ENCODE measurements at regions not wholly inside any gene's neighbourhood (a gene's known extent, or its start where the extent isn't known, plus 50 kb on each side); places are given as distances from the start of the nearest gene placed in this dataset.

DNA sequence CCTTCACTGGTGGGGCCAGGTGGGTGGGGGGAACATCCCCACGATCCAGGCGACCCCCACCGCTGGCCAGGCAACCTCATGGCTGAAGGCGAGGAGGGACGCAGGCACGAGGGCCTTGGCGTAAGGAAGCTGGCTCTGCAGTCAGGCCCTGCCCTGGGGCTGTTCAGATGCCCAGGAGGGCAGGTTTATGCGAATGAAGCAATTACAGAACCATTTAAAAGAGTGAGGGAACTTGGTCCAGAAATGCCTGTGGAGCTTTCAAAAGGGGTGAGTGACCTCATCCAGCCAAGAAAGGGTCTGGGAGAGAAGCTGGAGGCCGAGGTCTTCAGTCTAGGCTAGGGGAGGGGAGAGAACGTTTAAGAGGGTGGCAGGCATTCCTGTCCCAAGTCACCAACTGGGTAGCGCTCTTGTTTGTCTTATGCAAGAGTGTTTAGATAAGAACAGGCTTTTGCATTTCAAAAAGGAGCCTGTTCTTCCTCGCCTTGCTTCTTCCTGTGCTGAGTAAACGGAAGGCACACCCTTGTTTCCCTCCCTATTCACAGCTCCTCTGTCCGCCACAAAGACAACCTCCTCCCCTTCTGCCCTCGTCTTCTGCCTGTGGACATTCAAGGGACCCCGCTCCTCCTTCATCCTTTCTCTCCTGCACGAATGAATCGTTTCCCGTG is 183.5 kb upstream of the SDK2 start:
- H3K27me3 Mint-ChIP-seq = peaks cover 0 to 9% (median 0%) of the 10 kb centered on the region in 5 donors
- H3K4me1 Mint-ChIP-seq = peaks cover 6 to 98% (median 83%) of the 10 kb centered on the region in 7 donors
- peak; percentile 67 for ATAC-seq

DNA sequence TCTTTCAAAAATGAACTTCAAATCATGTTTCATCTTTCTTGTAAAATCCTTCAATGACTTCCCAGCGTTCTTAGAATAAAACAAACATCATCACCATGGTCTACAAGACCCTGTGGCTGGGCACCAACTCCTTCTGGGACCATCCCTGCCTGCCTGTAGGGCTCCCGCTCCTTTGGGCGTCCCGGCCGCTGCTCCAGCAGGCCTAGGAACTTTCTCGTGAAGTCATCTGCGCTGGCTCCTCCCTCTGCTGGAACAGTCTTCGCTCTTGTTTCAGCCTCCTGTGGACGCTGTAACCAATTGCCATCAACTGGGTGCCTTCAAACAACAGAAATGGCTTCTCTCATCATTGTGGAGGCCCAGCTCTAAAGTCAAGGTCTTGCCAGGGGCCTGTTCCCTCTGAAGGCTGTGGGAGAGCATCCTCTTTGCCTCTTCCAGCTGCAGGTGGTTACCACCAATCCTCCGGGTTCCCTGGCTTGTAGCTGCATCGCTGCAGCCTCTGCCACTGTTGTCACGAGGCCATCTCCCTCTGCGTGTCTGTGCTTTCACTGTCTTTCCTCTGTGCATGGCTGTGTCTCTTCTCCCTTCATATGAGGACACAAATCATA is 185.5 kb upstream of the SDK2 start:
- Mint-ChIP-seq H3K4me3 (peak overlapping the region in 7 of 10 donors; percentile 1 to 89 (median 67)), H3K27me3 (peaks cover 0 to 4% (median 2%) of the 10 kb centered on the region in 5 donors), H3K4me1 (peaks cover 6 to 88% (median 75%) of the 10 kb centered on the region in 7 donors), H3K9me3 (peaks cover 0 to 3% (median 0%) of the 10 kb centered on the region in 11 donors), H3K36me3 (peaks cover 0 to 5% (median 0%) of the 10 kb centered on the region in 5 donors), H3K27ac (peak overlapping the region in 7 of 9 donors; percentile 80 to 100 (median 95))
- Histone ChIP-seq H3K4me1 (ENCODE audit: control insufficient read depth in 2 of 2, insufficient read depth in 2 of 2, low read length in 2 of 2) (peaks cover 19 to 68% of the 10 kb centered on the region in 2 donors), H3K9me3 (ENCODE audit: control insufficient read depth in 2 of 3, low read length in 3 of 3) (no peaks in the 10 kb centered on the region), H3K4me3 (ENCODE audit: low read length) (no peak overlapping the region), H3K27ac (ENCODE audit: low read depth, low read length) (no peak overlapping the region), H3K27me3 (ENCODE audit: control insufficient read depth in 2 of 2, insufficient read depth in 2 of 2, low read length in 2 of 2) (no peaks in the 10 kb centered on the region), H3K36me3 (ENCODE audit: control insufficient read depth in 2 of 3, insufficient read depth in 3 of 3, low read length in 3 of 3) (no peaks in the 10 kb centered on the region)
- intact Hi-C loops (cut with micrococcal nuclease) = loop anchor here in 1 of 2 donors (2.0 to 10.0 kb wide), 3 partner anchors 55 to 237 kb away; no protein-coding TSS in a partner anchor
- CTCF ChIA-PET = no interaction called here
- ATAC-seq (no peak), DNase-seq (no peak)
- POLR2A ChIA-PET = interaction anchor here (2.0 to 7.5 kb wide), 2 partner anchors 10 to 108 kb away, joined by 7 to 80 read pairs; no protein-coding TSS in a partner anchor

More for the DNA sequence above, 183.5 kb upstream of the SDK2 start:
- H3K27ac ChIP-seq (ENCODE audit: low read depth, low read length) = peak overlapping the region; percentile 73
- peak in 6 of 9 donors; percentile 41 to 66 (median 54) for DNase-seq
- H3K36me3 Mint-ChIP-seq = peaks cover 0 to 5% (median 0%) of the 10 kb centered on the region in 5 donors
- CTCF ChIA-PET = interaction anchor here (0.5 to 1.9 kb wide), 5 partner anchors 13 to 107 kb away, joined by 3 to 7 read pairs (median 3); no protein-coding TSS in a partner anchor
- no peak overlapping the region for H3K4me3 ChIP-seq (ENCODE audit: low read length)
- H3K36me3 ChIP-seq (ENCODE audit: control insufficient read depth in 2 of 3, insufficient read depth in 3 of 3, low read length in 3 of 3) = no peaks in the 10 kb centered on the region
- H3K4me3 Mint-ChIP-seq = peak overlapping the region; percentile 2 to 89 (median 74)
- peaks cover 19 to 73% of the 10 kb centered on the region in 2 donors for H3K4me1 ChIP-seq (ENCODE audit: control insufficient read depth in 2 of 2, insufficient read depth in 2 of 2, low read length in 2 of 2)
- no peaks in the 10 kb centered on the region for H3K9me3 ChIP-seq (ENCODE audit: control insufficient read depth in 2 of 3, low read length in 3 of 3)
- intact Hi-C loops (cut with micrococcal nuclease) = loop anchor here in 1 of 2 donors (2.0 to 10.0 kb wide), 3 partner anchors 53 to 235 kb away; no protein-coding TSS in a partner anchor
- H3K27me3 ChIP-seq (ENCODE audit: control insufficient read depth in 2 of 2, insufficient read depth in 2 of 2, low read length in 2 of 2) = no peaks in the 10 kb centered on the region
- peaks cover 0 to 3% (median 0%) of the 10 kb centered on the region in 11 donors for H3K9me3 Mint-ChIP-seq
- peak overlapping the region; percentile 72 to 100 (median 91) for H3K27ac Mint-ChIP-seq
- POLR2A ChIA-PET = interaction anchor here (0.6 to 7.5 kb wide), 14 partner anchors 9 to 177 kb away, joined by 3 to 80 read pairs (median 3); no protein-coding TSS in a partner anchor

DNA sequence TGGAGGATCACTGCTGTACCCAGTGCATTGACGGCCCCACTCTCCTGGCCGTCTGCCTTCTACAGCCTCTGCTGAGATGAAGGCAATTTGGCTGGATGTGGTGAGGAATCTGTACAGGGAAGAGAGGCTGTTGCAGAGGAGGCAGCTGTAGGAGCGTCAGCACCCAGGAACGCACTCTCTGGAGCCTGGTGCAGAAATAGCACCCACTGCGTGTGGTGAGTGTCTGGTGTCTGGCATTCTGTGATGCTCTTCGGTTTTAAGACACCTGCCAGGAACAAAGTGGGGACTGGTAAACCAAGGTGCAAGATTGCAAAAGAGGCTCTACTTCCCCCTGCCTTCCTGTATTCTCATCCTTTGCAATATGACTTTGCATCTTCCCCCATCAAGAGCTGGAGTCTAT is 187.5 kb upstream of the SDK2 start:
- POLR2A ChIA-PET = interaction anchor here (0.8 to 7.5 kb wide), 2 partner anchors 9 to 110 kb away, joined by 3 to 80 read pairs; no protein-coding TSS in a partner anchor
- Histone ChIP-seq H3K27me3 (ENCODE audit: control insufficient read depth in 2 of 2, insufficient read depth in 2 of 2, low read length in 2 of 2) (no peaks in the 10 kb centered on the region), H3K36me3 (ENCODE audit: control insufficient read depth in 2 of 3, insufficient read depth in 3 of 3, low read length in 3 of 3) (no peaks in the 10 kb centered on the region), H3K4me1 (ENCODE audit: control insufficient read depth in 2 of 2, insufficient read depth in 2 of 2, low read length in 2 of 2) (peaks cover 18 to 59% of the 10 kb centered on the region in 2 donors), H3K4me3 (ENCODE audit: low read length) (no peak overlapping the region), H3K9me3 (ENCODE audit: control insufficient read depth in 2 of 3, low read length in 3 of 3) (peaks cover 0 to 4% (median 0%) of the 10 kb centered on the region in 3 experiments), H3K27ac (ENCODE audit: low read depth, low read length) (no peak overlapping the region)
- ATAC-seq (peak; percentile 19), DNase-seq (no peak)
- intact Hi-C loops (cut with micrococcal nuclease) = no loop called here
- Mint-ChIP-seq H3K36me3 (peaks cover 0 to 5% (median 0%) of the 10 kb centered on the region in 5 donors), H3K4me3 (peak overlapping the region in 4 of 10 donors; percentile 19 to 89 (median 59)), H3K4me1 (peaks cover 9 to 86% (median 81%) of the 10 kb centered on the region in 7 donors), H3K27ac (peak overlapping the region in 5 of 9 donors; percentile 33 to 100 (median 58)), H3K9me3 (peaks cover 0 to 11% (median 2%) of the 10 kb centered on the region in 11 donors), H3K27me3 (peaks cover 0 to 4% (median 0%) of the 10 kb centered on the region in 5 donors)
- CTCF ChIA-PET = interaction anchor here (0.8 to 0.9 kb wide), 2 partner anchors 10 to 122 kb away, joined by 3 read pairs; no protein-coding TSS in a partner anchor

DNA sequence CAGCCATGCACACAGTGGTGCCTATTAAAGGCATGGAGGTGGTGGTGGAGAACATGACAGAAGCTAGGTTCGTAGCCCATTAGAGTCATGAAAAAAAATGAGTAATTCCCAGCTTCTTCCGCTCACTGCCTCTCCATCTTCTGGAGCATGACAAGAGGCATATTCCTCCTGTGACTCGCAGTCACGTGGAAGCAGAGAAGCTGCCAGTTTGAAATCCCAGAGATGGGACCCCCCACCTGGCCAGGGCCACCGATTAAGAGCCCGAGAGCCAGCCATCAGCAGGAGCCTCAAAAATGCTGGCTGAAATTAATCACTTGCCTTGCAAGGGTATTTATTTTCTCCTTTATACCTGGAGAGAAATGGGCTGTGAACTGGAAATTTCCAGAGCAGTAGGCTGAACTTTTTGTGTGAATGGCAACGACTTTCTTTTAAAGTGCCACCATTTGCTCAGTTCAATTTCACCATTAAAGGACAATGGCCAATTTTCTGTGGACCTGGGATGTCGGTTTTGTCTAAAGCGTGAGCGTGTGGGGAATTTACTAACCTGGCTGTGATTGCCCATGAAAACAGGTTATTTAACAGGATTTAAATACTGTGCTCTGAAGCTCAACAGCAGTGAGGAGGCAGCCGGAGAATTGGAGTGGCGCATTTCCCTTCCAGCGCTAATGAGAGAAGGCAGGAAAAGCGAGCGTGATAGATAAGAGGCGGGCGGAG is 189.7 kb upstream of the SDK2 start:
- Mint-ChIP-seq H3K4me3 (peak overlapping the region in 3 of 10 donors; percentile 12 to 62 (median 29)), H3K27ac (peak overlapping the region in 5 of 9 donors; percentile 18 to 90 (median 56)), H3K27me3 (peaks cover 0 to 4% (median 0%) of the 10 kb centered on the region in 5 donors), H3K36me3 (peaks cover 0 to 5% (median 0%) of the 10 kb centered on the region in 5 donors), H3K9me3 (peaks cover 0 to 19% (median 5%) of the 10 kb centered on the region in 11 donors), H3K4me1 (peaks cover 3 to 66% (median 61%) of the 10 kb centered on the region in 7 donors)
- ChIA-PET POLR2A (interaction anchor here (1.0 to 1.8 kb wide), 5 partner anchors 9 to 243 kb away, joined by 3 to 7 read pairs (median 3); no protein-coding TSS in a partner anchor), CTCF (no interaction called here)
- Histone ChIP-seq H3K27me3 (ENCODE audit: control insufficient read depth in 2 of 2, insufficient read depth in 2 of 2, low read length in 2 of 2) (no peaks in the 10 kb centered on the region), H3K36me3 (ENCODE audit: control insufficient read depth in 2 of 3, insufficient read depth in 3 of 3, low read length in 3 of 3) (no peaks in the 10 kb centered on the region), H3K9me3 (ENCODE audit: control insufficient read depth in 2 of 3, low read length in 3 of 3) (peaks cover 0 to 9% (median 0%) of the 10 kb centered on the region in 3 experiments), H3K27ac (ENCODE audit: low read depth, low read length) (no peak overlapping the region), H3K4me3 (ENCODE audit: low read length) (no peak overlapping the region), H3K4me1 (ENCODE audit: control insufficient read depth in 2 of 2, insufficient read depth in 2 of 2, low read length in 2 of 2) (peaks cover 5 to 37% of the 10 kb centered on the region in 2 donors)
- intact Hi-C loops (cut with micrococcal nuclease) = no loop called here
- ATAC-seq (no peak), DNase-seq (no peak)

DNA sequence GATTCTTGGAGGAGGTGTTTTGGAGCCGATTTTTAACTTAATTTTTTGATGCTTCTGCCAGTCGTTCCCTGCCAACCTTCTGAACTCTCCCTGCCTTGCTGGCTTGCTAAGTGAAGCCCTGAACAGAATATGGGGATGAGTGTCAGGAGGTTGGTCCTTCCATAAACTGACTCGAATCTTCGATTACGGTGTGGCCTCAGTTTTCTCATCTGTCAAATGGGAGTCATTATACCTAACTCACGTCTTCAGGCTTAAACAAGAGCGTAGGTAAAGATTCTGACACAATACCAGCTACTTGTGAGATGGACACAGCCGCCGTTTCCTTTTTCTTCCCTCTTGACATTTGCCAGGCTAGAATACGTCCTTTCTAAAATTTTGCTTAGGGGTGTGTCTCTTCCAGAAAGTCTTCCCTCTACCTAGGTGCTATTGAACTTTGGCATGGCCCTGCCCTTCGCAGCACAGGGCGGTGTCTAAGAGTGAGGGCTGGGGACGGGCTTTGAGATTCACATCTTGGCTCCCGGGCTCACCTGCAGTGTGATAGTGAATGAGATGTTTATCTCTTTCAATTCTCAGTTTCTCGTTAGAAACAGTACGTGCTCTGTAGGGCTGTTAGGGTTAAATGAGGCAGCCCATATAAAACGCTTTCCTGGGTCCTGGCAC is 190.6 kb upstream of the SDK2 start:
- ATAC-seq (peak; percentile 16), DNase-seq (no peak)
- peaks cover 3 to 60% (median 55%) of the 10 kb centered on the region in 7 donors for H3K4me1 Mint-ChIP-seq
- H3K27me3 ChIP-seq (ENCODE audit: control insufficient read depth in 2 of 2, insufficient read depth in 2 of 2, low read length in 2 of 2) = no peaks in the 10 kb centered on the region
- H3K4me1 ChIP-seq (ENCODE audit: control insufficient read depth in 2 of 2, insufficient read depth in 2 of 2, low read length in 2 of 2) = peaks cover 5 to 28% of the 10 kb centered on the region in 2 donors
- peak overlapping the region in 8 of 9 donors; percentile 55 to 91 (median 86) for H3K27ac Mint-ChIP-seq
- no peaks in the 10 kb centered on the region for H3K36me3 Mint-ChIP-seq
- peaks cover 0 to 9% (median 0%) of the 10 kb centered on the region in 3 experiments for H3K9me3 ChIP-seq (ENCODE audit: control insufficient read depth in 2 of 3, low read length in 3 of 3)
- POLR2A ChIA-PET = interaction anchor here (1.4 to 1.8 kb wide), 2 partner anchors 10 to 114 kb away, joined by 3 to 4 read pairs; no protein-coding TSS in a partner anchor
- no peak overlapping the region for H3K4me3 ChIP-seq (ENCODE audit: low read length)
- H3K27me3 Mint-ChIP-seq = peaks cover 0 to 4% (median 0%) of the 10 kb centered on the region in 5 donors
- no peaks in the 10 kb centered on the region for H3K36me3 ChIP-seq (ENCODE audit: control insufficient read depth in 2 of 3, insufficient read depth in 3 of 3, low read length in 3 of 3)
- H3K4me3 Mint-ChIP-seq = peak overlapping the region in 9 of 10 donors; percentile 29 to 75 (median 52)
- intact Hi-C loops (cut with micrococcal nuclease) = no loop called here
- H3K27ac ChIP-seq (ENCODE audit: low read depth, low read length) = no peak overlapping the region
- CTCF ChIA-PET = no interaction called here
- peaks cover 0 to 19% (median 5%) of the 10 kb centered on the region in 11 donors for H3K9me3 Mint-ChIP-seq
